K562 (cell line): ENCODE measurements at regions not wholly inside any gene's neighbourhood (a gene's known extent, or its start where the extent isn't known, plus 50 kb on each side); places are given as distances from the start of the nearest gene placed in this dataset.

Experiments
- ATAC-seq: fragments of 200-7000 bp; cut with Tn5 transposase; 3 replicates; pipeline ENCODE4 v1.9.1; 2020; ENCODE audit warnings: moderate library complexity
- BruUV-seq: library from RNA; stranded (reverse); fragments of 400-500 nt; replicated peaks from 2 replicates; lab custom pipeline; 2021; lab: Mats Ljungman, UMichigan
- CTCF ChIA-PET: fragments of 300-600 bp; formaldehyde crosslinking; extraction: SDS; loops from one replicate; lab custom pipeline; 2021; ENCODE audit warnings: low intra/inter-chr PET ratio; lab: Yijun Ruan, JAX
- POLR2A ChIA-PET: fragments of 300-600, 350-650 bp; sonication (Branson Sonifier 250); formaldehyde crosslinking; extraction: SDS; loops from one replicate; lab custom pipeline; 2021; ENCODE audit warnings: antibody characterized with exemption, inconsistent platforms; lab: Yijun Ruan, JAX
- DNase-seq, 4 experiments: peaks; one replicate each; pipeline versions ENCODE4 v3.0.0 to v3.0.0-alpha.2; 2011 to 2018; ENCODE audit warnings: low spot score in 3 of 4, mixed read lengths in 3 of 4; ENCODE audit errors: extremely low read depth in 1 of 4
- FAIRE-seq: peaks from 2 replicates; lab custom pipeline; 2011; peaks lifted over from hg19 to GRCh38; lab: Jason Lieb, UNC
- H2AFZ ChIP-seq: 2 replicates; pipeline ENCODE4 v1.6.0; 2011; ENCODE audit warnings: low read depth, low read length, control low read depth, inconsistent platforms
- H3K27ac ChIP-seq: fragments of 200-600 bp; 3 replicates; pipeline ENCODE4 v1.8.0; 2011; ENCODE audit warnings: low read depth, mild to moderate bottlenecking, control low read depth, inconsistent platforms, low read length, moderate library complexity, mixed read lengths; ENCODE audit errors: extremely low read depth
- H3K27me3 ChIP-seq, 2 experiments: fragments of 300-600 bp in 1 of 2; 2 replicates in 1 of 2; 3 replicates in 1 of 2; pipeline versions ENCODE4 v1.6.0 to v1.8.0; 2011; ENCODE audit warnings: inconsistent platforms in 2 of 2, low read length in 2 of 2, mild to moderate bottlenecking in 1 of 2, mixed read lengths in 1 of 2, moderate library complexity in 1 of 2; ENCODE audit not compliant: control insufficient read depth in 2 of 2, insufficient read depth in 2 of 2
- H3K36me3 ChIP-seq: fragments of 300-600 bp; 3 replicates; pipeline ENCODE4 v1.8.0; 2011; ENCODE audit warnings: mild to moderate bottlenecking, low read length, inconsistent platforms; ENCODE audit not compliant: control insufficient read depth, insufficient read depth
- H3K4me1 ChIP-seq, 2 experiments: fragments of 200-600 bp in 1 of 2; replicated peaks in 1 of 2; 2 replicates in 1 of 2; 3 replicates in 1 of 2; pipeline versions ENCODE4 v1.5.1 to v1.8.0; 2011; ENCODE audit warnings: inconsistent platforms in 2 of 2, low read length in 2 of 2, mild to moderate bottlenecking in 1 of 2, mixed read lengths in 1 of 2, moderate library complexity in 1 of 2; ENCODE audit not compliant: control insufficient read depth in 2 of 2, insufficient read depth in 2 of 2
- H3K4me2 ChIP-seq: 2 replicates; pipeline ENCODE4 v1.6.1; 2011; ENCODE audit warnings: low read length, control low read depth, inconsistent platforms, mixed read lengths; ENCODE audit not compliant: insufficient read depth
- H3K4me3 ChIP-seq: fragments of 200-600 bp; sonication (generic), shearing (Covaris generic); 2 replicates; pipeline ENCODE4 v1.5.1; 2016; ENCODE audit warnings: control low read depth, inconsistent platforms
- H3K79me2 ChIP-seq: fragments of 200-600 bp; 3 replicates; pipeline ENCODE4 v1.8.0; 2011; ENCODE audit warnings: low read length, inconsistent platforms; ENCODE audit not compliant: control insufficient read depth, insufficient read depth
- H3K9ac ChIP-seq, 2 experiments: 2 replicates each; pipeline versions ENCODE4 v1.6.0 to v1.6.1; 2011; ENCODE audit warnings: low read depth in 2 of 2, low read length in 2 of 2, control low read depth in 1 of 2, inconsistent platforms in 1 of 2, mild to moderate bottlenecking in 1 of 2, mixed read lengths in 1 of 2; ENCODE audit not compliant: insufficient read depth in 1 of 2
- H3K9me1 ChIP-seq: one replicate; pipeline ENCODE4 v1.6.0; 2011; ENCODE audit warnings: inconsistent platforms, mild to moderate bottlenecking, low read length, moderate library complexity; ENCODE audit not compliant: control insufficient read depth, insufficient read depth
- H3K9me3 ChIP-seq: replicated peaks from 2 replicates; pipeline ENCODE4 v1.5.1; 2011; ENCODE audit warnings: low read depth, low read length, inconsistent platforms; ENCODE audit not compliant: control insufficient read depth, insufficient read depth
- H4K20me1 ChIP-seq: replicated peaks from 2 replicates; pipeline ENCODE4 v1.6.1; 2011; ENCODE audit warnings: low read length, inconsistent platforms, mixed read lengths; ENCODE audit not compliant: control insufficient read depth, insufficient read depth
- AFF1 ChIP-seq, 2 experiments: fragments of 450-650 bp; IDR thresholded peaks; 2 replicates each; pipeline ENCODE4 v1.6.1; 2018; ENCODE audit warnings: mild to moderate bottlenecking in 2 of 2, low read depth in 1 of 2; ENCODE audit not compliant: partially characterized antibody in 2 of 2
- ZFP1 ChIP-seq: fragments of 450-650 bp; formaldehyde crosslinking; IDR thresholded peaks from 2 replicates; pipeline ENCODE4 v1.4.0; 2020; ENCODE audit warnings: mild to moderate bottlenecking, mixed read lengths
- ZNF347 ChIP-seq: fragments of 450-650 bp; formaldehyde crosslinking; IDR thresholded peaks from 2 replicates; pipeline ENCODE4 v1.4.0; 2020; ENCODE audit warnings: low read depth, mild to moderate bottlenecking, moderate library complexity
- ZNF507 ChIP-seq: conservative IDR thresholded peaks from 2 replicates; pipeline ENCODE4 v1.6.1; 2017; ENCODE audit warnings: missing genetic modification characterization, missing compliant biosample characterization
- ZNF699 ChIP-seq: fragments of 250-450 bp; sonication (Bioruptor Pico); IDR thresholded peaks from 2 replicates; pipeline ENCODE4 v1.8.0; 2021; ENCODE audit warnings: mild to moderate bottlenecking, moderate library complexity; ENCODE audit not compliant: insufficient replicate concordance
- WGBS: fragments of 100-300 bp; shearing (Covaris generic); methylation state at CpG from one replicate; pipeline ENCODE4 v1.1.6; 2016; ENCODE audit warnings: low coverage, mixed read lengths; ENCODE audit not compliant: insufficient coverage; ENCODE audit errors: missing lambda C conversion rate; 5-methylcytosine and 5-hydroxymethylcytosine counted together
- in situ Hi-C: fragments of 300-500 bp; cut with MboI; formaldehyde crosslinking; loops from 4 replicates; pipeline ENCODE4 v1.15.0; 2018; ENCODE audit warnings: inconsistent platforms, mixed read lengths
- intact Hi-C: fragments of 100-400 bp; cut with micrococcal nuclease; formaldehyde crosslinking; loops from 2 replicates; pipeline ENCODE4 v1.14.2; 2022
- TF ChIP-seq, protein P1 (sequence below): fragments of 450-650 bp; IDR thresholded peaks from 2 replicates; pipeline ENCODE4 v1.6.1; 2016; ENCODE audit warnings: mild to moderate bottlenecking, moderate library complexity

DNA sequence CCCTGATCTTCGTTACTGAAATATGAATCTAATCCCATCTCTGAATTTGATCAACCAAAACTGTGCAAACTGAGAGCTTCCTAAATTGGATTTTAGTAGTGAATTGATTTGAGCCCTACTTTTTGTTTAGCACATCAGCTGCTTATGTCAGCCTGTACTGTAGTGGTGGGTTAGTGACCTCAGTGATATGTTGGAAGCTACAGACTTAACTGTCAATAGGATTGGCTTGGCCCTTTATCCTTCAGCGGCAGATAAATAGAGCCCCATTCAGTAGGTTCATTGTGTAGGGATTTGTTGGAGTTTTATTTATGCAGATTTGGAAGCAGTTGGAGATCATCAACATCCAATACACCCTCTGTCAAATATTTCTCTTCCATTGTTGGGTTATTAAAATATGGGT lies 409.7 kb downstream of the SOX2 start (continued):
- TF ChIP-seq ZNF507 (tag), result no peak
- TF ChIP-seq ZNF347, result no peak
- no peak for TF ChIP-seq ZNF699 (CRISPR knock-in tag)
- TF ChIP-seq AFF1 (IDR thresholded peaks at IDR 0.05; ENCODE audit: low read depth in 1 of 2, partially characterized antibody in 2 of 2), result no peak

- POLR2A ChIA-PET, result no interaction called here
- no peak overlapping the region for H3K4me3 ChIP-seq
- no peaks in the 10 kb centered on the region for H3K27me3 ChIP-seq
- intact Hi-C loops (no loop called here), in situ Hi-C loops (no loop called here)
- no peak for ATAC-seq
- H3K9me3 ChIP-seq, result no peaks in the 10 kb centered on the region
- 0% methylated on average over 3 of the region's 3 CpGs for WGBS
- H3K79me2 ChIP-seq, result no peaks in the 10 kb centered on the region
- no TSS peak for BruUV-seq
- no peak overlapping the region for H2AFZ ChIP-seq
- DNase-seq, result no peak
- no peak for FAIRE-seq
- H3K4me2 ChIP-seq, result no peak overlapping the region
- no peaks in the 10 kb centered on the region for H3K36me3 ChIP-seq
- H3K9me1 ChIP-seq, result no peaks in the 10 kb centered on the region
- CTCF ChIA-PET, result no interaction called here
- no peak overlapping the region for H3K9ac ChIP-seq
- no peak overlapping the region for H3K27ac ChIP-seq
- H3K4me1 ChIP-seq, result no peaks in the 10 kb centered on the region
- H4K20me1 ChIP-seq, result no peaks in the 10 kb centered on the region
- TF ChIP-seq, protein P1, sequence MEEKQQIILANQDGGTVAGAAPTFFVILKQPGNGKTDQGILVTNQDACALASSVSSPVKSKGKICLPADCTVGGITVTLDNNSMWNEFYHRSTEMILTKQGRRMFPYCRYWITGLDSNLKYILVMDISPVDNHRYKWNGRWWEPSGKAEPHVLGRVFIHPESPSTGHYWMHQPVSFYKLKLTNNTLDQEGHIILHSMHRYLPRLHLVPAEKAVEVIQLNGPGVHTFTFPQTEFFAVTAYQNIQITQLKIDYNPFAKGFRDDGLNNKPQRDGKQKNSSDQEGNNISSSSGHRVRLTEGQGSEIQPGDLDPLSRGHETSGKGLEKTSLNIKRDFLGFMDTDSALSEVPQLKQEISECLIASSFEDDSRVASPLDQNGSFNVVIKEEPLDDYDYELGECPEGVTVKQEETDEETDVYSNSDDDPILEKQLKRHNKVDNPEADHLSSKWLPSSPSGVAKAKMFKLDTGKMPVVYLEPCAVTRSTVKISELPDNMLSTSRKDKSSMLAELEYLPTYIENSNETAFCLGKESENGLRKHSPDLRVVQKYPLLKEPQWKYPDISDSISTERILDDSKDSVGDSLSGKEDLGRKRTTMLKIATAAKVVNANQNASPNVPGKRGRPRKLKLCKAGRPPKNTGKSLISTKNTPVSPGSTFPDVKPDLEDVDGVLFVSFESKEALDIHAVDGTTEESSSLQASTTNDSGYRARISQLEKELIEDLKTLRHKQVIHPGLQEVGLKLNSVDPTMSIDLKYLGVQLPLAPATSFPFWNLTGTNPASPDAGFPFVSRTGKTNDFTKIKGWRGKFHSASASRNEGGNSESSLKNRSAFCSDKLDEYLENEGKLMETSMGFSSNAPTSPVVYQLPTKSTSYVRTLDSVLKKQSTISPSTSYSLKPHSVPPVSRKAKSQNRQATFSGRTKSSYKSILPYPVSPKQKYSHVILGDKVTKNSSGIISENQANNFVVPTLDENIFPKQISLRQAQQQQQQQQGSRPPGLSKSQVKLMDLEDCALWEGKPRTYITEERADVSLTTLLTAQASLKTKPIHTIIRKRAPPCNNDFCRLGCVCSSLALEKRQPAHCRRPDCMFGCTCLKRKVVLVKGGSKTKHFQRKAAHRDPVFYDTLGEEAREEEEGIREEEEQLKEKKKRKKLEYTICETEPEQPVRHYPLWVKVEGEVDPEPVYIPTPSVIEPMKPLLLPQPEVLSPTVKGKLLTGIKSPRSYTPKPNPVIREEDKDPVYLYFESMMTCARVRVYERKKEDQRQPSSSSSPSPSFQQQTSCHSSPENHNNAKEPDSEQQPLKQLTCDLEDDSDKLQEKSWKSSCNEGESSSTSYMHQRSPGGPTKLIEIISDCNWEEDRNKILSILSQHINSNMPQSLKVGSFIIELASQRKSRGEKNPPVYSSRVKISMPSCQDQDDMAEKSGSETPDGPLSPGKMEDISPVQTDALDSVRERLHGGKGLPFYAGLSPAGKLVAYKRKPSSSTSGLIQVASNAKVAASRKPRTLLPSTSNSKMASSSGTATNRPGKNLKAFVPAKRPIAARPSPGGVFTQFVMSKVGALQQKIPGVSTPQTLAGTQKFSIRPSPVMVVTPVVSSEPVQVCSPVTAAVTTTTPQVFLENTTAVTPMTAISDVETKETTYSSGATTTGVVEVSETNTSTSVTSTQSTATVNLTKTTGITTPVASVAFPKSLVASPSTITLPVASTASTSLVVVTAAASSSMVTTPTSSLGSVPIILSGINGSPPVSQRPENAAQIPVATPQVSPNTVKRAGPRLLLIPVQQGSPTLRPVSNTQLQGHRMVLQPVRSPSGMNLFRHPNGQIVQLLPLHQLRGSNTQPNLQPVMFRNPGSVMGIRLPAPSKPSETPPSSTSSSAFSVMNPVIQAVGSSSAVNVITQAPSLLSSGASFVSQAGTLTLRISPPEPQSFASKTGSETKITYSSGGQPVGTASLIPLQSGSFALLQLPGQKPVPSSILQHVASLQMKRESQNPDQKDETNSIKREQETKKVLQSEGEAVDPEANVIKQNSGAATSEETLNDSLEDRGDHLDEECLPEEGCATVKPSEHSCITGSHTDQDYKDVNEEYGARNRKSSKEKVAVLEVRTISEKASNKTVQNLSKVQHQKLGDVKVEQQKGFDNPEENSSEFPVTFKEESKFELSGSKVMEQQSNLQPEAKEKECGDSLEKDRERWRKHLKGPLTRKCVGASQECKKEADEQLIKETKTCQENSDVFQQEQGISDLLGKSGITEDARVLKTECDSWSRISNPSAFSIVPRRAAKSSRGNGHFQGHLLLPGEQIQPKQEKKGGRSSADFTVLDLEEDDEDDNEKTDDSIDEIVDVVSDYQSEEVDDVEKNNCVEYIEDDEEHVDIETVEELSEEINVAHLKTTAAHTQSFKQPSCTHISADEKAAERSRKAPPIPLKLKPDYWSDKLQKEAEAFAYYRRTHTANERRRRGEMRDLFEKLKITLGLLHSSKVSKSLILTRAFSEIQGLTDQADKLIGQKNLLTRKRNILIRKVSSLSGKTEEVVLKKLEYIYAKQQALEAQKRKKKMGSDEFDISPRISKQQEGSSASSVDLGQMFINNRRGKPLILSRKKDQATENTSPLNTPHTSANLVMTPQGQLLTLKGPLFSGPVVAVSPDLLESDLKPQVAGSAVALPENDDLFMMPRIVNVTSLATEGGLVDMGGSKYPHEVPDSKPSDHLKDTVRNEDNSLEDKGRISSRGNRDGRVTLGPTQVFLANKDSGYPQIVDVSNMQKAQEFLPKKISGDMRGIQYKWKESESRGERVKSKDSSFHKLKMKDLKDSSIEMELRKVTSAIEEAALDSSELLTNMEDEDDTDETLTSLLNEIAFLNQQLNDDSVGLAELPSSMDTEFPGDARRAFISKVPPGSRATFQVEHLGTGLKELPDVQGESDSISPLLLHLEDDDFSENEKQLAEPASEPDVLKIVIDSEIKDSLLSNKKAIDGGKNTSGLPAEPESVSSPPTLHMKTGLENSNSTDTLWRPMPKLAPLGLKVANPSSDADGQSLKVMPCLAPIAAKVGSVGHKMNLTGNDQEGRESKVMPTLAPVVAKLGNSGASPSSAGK, result no peak
- TF ChIP-seq ZNF507 (tag) (no peak), ZFP1 (CRISPR knock-in tag) (no peak)
Observed at GRCh38 chr3:182122779-182123178, 411.1 kb downstream of the SOX2 start.
